Skeletal muscle satellite cell (primary cell): ENCODE measurements at regions not wholly inside any gene's neighbourhood (a gene's known extent, or its start where the extent isn't known, plus 50 kb on each side); places are given as distances from the start of the nearest gene placed in this dataset.

Source experiments
- H3K27me3 ChIP-seq: 2 replicates; pipeline ENCODE4 v1.7.0; 2013; ENCODE audit warnings: low read length; ENCODE audit not compliant: control insufficient read depth, insufficient read depth
- H3K36me3 ChIP-seq: 2 replicates; pipeline ENCODE4 v1.7.0; 2013; ENCODE audit warnings: mild to moderate bottlenecking, control low read depth, low read length; ENCODE audit not compliant: insufficient read depth
- H3K4me1 ChIP-seq: 2 replicates; pipeline ENCODE4 v1.7.0; 2013; ENCODE audit warnings: low read length; ENCODE audit not compliant: control insufficient read depth, insufficient read depth
- H3K4me2 ChIP-seq: 2 replicates; pipeline ENCODE4 v1.7.0; 2013; ENCODE audit warnings: mild to moderate bottlenecking, low read length
- H3K4me3 ChIP-seq: 2 replicates; pipeline ENCODE4 v1.7.0; 2013; ENCODE audit warnings: low read length
- H3K9ac ChIP-seq: 2 replicates; pipeline ENCODE4 v1.7.0; 2013; ENCODE audit warnings: mild to moderate bottlenecking, low read depth, low read length, moderate library complexity
- H3K9me3 ChIP-seq: replicated peaks from 2 replicates; pipeline ENCODE4 v1.7.0; 2013; ENCODE audit warnings: mild to moderate bottlenecking, control low read depth, low read length

DNA sequence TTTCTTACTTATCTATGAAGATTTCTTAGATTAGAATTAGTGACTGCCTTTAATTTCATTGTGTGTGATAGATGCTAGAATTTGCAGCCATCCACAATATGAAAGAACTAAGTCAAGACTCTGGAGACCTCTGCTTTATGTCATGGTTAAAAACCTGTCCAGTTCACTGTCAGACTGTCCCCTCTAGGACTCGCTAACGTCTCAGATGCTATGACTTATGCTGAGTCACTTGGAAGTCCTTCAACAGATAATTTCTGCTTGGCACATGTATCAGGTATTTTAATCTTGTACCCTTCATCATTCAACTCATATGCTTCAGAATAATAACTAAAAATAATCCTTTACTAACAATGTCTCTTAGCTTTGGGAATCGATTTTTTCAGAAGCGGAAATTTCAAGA, 230.5 kb upstream of the DMAC1 start:
- Histone ChIP-seq H3K9me3 (no peaks in the 10 kb centered on the region), H3K4me1 (peaks cover 5% of the 10 kb centered on the region), H3K4me2 (no peak overlapping the region), H3K9ac (no peak overlapping the region), H3K36me3 (no peaks in the 10 kb centered on the region), H3K4me3 (no peak overlapping the region), H3K27me3 (no peaks in the 10 kb centered on the region)

DNA sequence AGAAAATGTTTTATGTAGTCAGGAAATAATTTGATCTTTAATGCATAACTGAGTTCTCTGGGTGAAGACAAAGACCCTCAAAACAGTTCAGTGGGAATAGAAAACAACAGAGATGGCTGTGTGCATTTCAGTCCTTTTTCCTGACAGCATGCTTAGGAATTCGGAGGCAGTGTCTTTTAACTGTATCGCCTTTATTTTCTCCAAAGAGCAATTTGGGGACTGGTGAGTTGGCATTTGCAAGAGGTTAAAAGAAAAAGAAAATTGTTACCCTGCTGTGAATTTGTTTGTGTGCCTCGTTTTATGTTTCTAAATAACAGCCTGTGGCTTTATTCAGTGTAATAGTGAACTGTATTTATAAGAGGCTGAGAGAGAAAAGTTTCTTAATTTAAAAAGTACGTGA, 227.8 kb upstream of the DMAC1 start:
- H3K4me2 ChIP-seq, result no peak overlapping the region
- H3K4me3 ChIP-seq, result no peak overlapping the region
- no peak overlapping the region for H3K9ac ChIP-seq
- H3K4me1 ChIP-seq, result peaks cover 5% of the 10 kb centered on the region
- H3K36me3 ChIP-seq, result no peaks in the 10 kb centered on the region
- no peaks in the 10 kb centered on the region for H3K9me3 ChIP-seq
- H3K27me3 ChIP-seq, result no peaks in the 10 kb centered on the region

DNA sequence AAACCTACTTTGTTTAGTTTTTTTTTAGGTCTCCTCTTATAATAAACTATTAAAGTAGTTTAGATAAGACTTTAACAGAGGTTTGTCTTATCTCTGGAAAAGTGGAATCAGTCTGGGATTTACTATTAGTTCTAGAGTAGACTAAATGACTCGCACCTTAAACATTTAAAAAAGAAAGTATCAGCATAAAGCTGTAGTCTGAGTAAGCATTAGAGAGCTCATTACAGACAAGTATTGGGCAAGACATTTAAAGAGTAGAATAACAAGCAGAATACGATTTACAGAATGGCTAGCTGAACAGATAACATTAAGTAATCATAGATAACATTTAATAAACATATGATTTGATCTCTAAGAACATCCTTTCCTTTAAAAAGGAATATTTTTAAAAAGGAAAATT, 226.0 kb upstream of the DMAC1 start:
- H3K4me1 ChIP-seq, result peaks cover 5% of the 10 kb centered on the region
- no peaks in the 10 kb centered on the region for H3K36me3 ChIP-seq
- no peak overlapping the region for H3K4me2 ChIP-seq
- H3K9ac ChIP-seq, result no peak overlapping the region
- no peaks in the 10 kb centered on the region for H3K27me3 ChIP-seq
- no peak overlapping the region for H3K4me3 ChIP-seq
- H3K9me3 ChIP-seq, result no peaks in the 10 kb centered on the region

DNA sequence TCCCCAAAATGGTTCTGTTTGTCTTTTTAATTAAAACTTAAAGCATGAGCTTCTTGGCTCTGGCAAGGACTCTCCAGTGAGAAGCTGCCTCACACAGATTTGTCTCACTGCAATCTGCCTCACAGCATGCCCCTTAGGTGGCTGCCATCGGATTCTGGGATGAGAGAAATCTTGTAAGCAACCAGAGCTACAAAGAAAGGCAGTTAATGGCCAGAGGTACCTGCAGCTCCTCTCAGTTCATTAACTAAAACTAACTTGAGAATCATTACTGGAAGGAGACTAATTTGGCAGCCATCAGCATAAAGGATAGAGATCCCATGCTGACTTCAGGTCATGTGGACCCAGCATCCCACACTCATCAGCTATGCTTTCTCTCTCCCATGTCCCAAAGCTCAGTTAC, 220.6 kb upstream of the DMAC1 start:
- H3K4me2 ChIP-seq, result no peak overlapping the region
- no peaks in the 10 kb centered on the region for H3K4me1 ChIP-seq
- no peak overlapping the region for H3K4me3 ChIP-seq
- no peaks in the 10 kb centered on the region for H3K9me3 ChIP-seq
- no peak overlapping the region for H3K9ac ChIP-seq
- H3K36me3 ChIP-seq, result no peaks in the 10 kb centered on the region
- H3K27me3 ChIP-seq, result no peaks in the 10 kb centered on the region

DNA sequence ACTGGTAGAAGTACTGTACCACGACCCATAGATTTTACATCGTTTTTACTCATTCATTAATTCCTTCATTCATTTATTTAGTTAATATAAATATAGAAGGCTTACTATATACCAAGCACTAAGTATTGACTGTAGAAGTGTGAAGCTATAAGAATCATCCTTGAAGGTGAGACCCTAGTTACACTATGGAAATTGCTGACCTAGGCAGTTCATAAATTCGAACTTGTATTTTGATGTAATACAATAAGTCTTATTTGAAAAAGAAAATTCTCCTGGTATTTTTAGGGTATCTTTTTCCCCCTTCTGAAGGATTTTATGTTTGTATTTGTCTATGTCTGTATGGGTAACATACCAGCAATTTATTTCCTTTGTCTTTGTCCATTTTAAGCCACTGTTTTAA, 220.1 kb upstream of the DMAC1 start:
- Histone ChIP-seq H3K27me3 (no peaks in the 10 kb centered on the region), H3K4me2 (no peak overlapping the region), H3K36me3 (no peaks in the 10 kb centered on the region)

DNA sequence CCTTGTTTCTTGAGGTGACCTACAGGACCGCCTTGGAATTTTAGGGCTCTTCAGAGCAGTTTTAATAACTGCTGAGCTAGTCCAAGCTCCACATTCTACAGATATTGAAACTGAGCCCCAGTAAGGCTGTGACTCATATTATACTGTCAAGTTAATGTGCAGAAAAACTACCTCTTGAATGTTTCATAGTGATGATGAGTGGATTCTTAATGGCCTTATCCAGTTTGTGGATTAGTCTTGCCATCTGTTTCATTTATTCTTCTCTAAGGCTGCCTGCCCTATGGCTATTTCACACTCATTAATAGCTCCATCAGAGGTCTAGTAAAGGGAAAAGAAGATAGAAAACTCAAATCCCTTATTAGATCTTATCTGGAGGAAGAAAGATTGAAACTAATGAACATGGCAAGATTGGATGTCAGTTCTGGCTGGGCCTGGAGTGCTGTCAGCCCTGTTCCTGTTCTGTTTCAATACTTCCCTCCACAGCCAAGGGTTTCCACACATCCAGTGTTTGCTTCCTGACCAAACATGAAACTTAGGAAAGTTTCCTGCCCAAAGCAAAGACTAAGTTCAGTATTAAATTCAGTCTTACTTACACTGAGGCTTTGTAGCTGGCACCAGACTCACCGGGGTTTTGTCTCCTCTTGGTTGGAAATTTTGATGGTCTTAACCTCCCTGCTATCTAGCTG, 215.6 kb upstream of the DMAC1 start:
- Histone ChIP-seq H3K4me2 (no peak overlapping the region), H3K9ac (no peak overlapping the region), H3K27me3 (no peaks in the 10 kb centered on the region), H3K9me3 (no peaks in the 10 kb centered on the region), H3K36me3 (no peaks in the 10 kb centered on the region), H3K4me3 (no peak overlapping the region), H3K4me1 (no peaks in the 10 kb centered on the region)

More for the DNA sequence above, 220.1 kb upstream of the DMAC1 start:
- Histone ChIP-seq H3K9ac (no peak overlapping the region), H3K9me3 (no peaks in the 10 kb centered on the region), H3K4me1 (no peaks in the 10 kb centered on the region), H3K4me3 (no peak overlapping the region)

DNA sequence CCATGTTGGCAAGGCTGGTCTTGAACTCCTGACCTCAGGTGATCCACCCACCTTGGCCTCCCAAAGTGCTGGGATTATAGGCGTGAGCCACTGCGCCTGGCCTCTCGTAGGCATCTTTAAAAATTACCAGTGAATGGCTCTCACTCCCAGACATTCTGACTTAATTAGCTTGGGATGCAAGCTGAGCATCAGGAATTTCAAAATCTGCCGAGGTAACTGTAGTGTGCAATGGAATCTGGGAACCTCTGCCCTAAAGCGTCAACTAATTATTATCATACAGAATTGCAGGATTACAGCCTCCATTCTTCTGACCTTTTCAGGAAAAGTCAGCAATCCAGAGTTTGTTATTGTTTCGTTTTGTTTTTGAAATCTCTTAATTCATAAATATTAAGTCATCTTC, 213.4 kb upstream of the DMAC1 start:
- Histone ChIP-seq H3K4me3 (no peak overlapping the region), H3K4me2 (no peak overlapping the region), H3K4me1 (no peaks in the 10 kb centered on the region), H3K9ac (no peak overlapping the region), H3K9me3 (no peaks in the 10 kb centered on the region), H3K36me3 (no peaks in the 10 kb centered on the region), H3K27me3 (no peaks in the 10 kb centered on the region)

DNA sequence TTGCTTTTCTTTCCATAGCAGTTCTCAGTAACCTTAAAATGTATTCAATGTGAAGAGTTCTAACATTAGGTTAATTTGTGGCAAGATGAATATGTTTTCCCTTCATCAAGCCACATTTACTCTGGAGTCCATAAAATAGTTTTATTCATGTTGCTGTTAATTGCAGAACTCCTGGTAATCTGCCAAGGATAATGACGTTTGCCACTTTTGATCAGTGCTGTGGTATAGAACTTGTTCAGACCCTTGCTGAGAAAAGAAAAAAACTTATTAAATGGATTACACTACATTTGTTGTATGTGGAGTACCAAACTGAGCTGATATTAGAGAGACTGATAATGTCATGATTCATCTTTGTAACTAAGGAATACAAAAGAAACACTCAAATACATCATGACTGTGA, 212.4 kb upstream of the DMAC1 start:
- no peaks in the 10 kb centered on the region for H3K4me1 ChIP-seq
- no peak overlapping the region for H3K4me3 ChIP-seq
- H3K9ac ChIP-seq, result no peak overlapping the region
- H3K27me3 ChIP-seq, result no peaks in the 10 kb centered on the region
- H3K9me3 ChIP-seq, result no peaks in the 10 kb centered on the region
- no peaks in the 10 kb centered on the region for H3K36me3 ChIP-seq
- no peak overlapping the region for H3K4me2 ChIP-seq

DNA sequence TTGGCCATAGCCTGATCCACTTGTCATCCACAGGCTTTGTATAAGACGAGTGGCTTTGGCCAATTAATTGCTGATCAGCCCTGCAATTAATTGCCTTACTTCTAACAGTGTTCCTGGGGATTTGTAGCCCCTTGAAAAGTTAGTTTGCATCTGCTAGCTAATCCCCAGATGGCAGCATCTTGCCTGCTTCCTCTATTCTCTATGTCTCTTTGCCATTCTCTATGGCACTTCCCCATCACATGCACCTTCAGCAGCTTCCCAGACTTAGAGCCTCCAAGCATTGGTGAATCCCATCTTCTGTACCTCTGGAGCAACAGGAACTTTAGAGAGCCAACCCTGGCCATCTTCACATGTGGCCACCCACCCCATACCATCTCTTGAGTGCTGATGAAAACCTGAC, 197.0 kb upstream of the DMAC1 start:
- H3K4me1 ChIP-seq, result no peaks in the 10 kb centered on the region
- no peaks in the 10 kb centered on the region for H3K36me3 ChIP-seq
- H3K9me3 ChIP-seq, result no peaks in the 10 kb centered on the region
- no peaks in the 10 kb centered on the region for H3K27me3 ChIP-seq
- no peak overlapping the region for H3K4me3 ChIP-seq
- no peak overlapping the region for H3K9ac ChIP-seq
- H3K4me2 ChIP-seq, result no peak overlapping the region

DNA sequence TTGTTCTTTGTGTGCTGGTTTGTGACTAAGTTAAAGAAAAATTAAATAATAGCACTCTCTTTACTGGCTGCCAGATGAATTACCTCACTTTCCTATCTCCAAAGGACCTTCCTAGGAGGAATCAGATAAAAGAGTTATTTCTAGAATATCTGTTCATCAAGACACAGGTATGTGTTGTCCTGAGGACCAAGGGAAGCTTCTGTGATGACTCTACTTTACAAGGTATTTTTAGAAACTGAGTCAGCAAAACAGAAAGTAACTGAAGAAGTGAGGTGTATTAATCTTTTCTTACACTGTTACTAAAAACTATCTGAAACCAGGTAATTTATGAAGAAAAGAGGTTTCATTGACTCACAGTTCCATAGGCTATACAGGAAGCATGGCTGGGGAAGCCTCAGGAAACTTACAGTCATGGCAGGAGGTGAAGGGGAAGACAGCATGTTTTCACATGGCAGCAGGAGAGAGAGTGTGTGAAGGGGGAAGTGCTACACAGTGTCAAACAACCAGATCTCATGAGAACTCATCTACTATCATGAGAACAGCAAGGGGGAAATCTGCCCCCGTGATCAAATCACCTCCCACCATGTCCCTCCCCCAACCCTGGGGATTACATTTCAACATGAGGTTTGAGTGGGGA, 189.2 kb upstream of the DMAC1 start:
- H3K9me3 ChIP-seq, result no peaks in the 10 kb centered on the region
- H3K36me3 ChIP-seq, result no peaks in the 10 kb centered on the region
- no peak overlapping the region for H3K4me2 ChIP-seq
- no peaks in the 10 kb centered on the region for H3K27me3 ChIP-seq
- no peaks in the 10 kb centered on the region for H3K4me1 ChIP-seq
- no peak overlapping the region for H3K9ac ChIP-seq
- no peak overlapping the region for H3K4me3 ChIP-seq

DNA sequence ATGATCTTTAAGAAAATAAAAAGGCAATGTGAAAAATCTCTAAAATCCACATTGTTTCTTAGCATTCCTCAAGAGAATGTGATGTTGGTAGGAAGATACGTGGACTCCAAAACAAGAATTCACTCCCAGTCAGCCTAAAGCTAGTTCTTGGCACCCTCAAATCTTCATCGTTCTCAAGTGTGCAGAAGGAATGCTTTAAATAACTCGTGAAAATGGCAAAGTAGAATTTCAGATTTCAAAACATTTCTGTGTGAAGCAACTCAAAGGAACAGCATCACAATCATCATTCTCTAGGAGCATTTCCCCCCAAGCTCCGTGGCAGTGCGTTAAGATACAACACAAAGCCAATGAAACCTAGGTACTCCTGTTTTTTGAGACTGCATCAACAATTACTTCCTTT, 185.1 kb upstream of the DMAC1 start:
- Histone ChIP-seq H3K4me3 (no peak overlapping the region), H3K4me1 (no peaks in the 10 kb centered on the region), H3K27me3 (no peaks in the 10 kb centered on the region), H3K9ac (no peak overlapping the region), H3K9me3 (no peaks in the 10 kb centered on the region), H3K36me3 (no peaks in the 10 kb centered on the region), H3K4me2 (no peak overlapping the region)

DNA sequence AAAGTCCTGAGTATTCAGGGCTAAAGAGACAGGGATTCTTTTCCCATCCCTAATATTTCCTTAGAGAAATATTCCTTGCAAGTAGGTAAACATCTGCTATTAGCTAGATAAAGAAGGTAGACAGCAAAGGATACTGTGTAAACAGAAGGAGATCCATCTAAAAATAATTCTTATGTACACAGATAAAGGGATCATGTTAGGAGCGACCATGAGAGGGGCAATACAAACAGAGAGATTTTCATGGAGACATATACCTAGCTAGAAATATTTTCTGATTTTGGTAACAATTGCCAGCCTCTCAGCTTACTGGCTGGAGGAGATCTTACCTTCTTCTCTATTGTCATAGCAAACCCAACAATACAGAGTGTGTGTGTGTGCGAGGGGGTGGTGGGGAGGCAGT, 184.6 kb upstream of the DMAC1 start:
- H3K4me1 ChIP-seq, result no peaks in the 10 kb centered on the region
- no peaks in the 10 kb centered on the region for H3K27me3 ChIP-seq
- no peaks in the 10 kb centered on the region for H3K36me3 ChIP-seq
- no peak overlapping the region for H3K4me3 ChIP-seq
- H3K4me2 ChIP-seq, result no peak overlapping the region
- no peaks in the 10 kb centered on the region for H3K9me3 ChIP-seq
- H3K9ac ChIP-seq, result no peak overlapping the region
